PFSK-1 (cell line): ENCODE measurements at regions not wholly inside any gene's neighbourhood (a gene's known extent, or its start where the extent isn't known, plus 50 kb on each side); places are given as distances from the start of the nearest gene placed in this dataset.

Experiments used
- FOXP2 ChIP-seq: optimal IDR thresholded peaks from 2 replicates; pipeline ENCODE3; 2011; ENCODE audit warnings: borderline replicate concordance, control low read depth, inconsistent platforms; ENCODE audit not compliant: insufficient read depth; ENCODE audit errors: extremely low read length, extremely low read depth
- POLR2AphosphoS5 ChIP-seq: IDR thresholded peaks from 2 replicates; pipeline ENCODE4 v1.6.1; 2012; ENCODE audit warnings: low read depth, mild to moderate bottlenecking, control low read depth, low read length, moderate library complexity
- SIN3A ChIP-seq: IDR thresholded peaks from 2 replicates; pipeline ENCODE4 v1.6.1; 2012; ENCODE audit warnings: mild to moderate bottlenecking, low read length, moderate library complexity, borderline replicate concordance; ENCODE audit not compliant: insufficient read depth
- TAF1 ChIP-seq: IDR thresholded peaks from 2 replicates; pipeline ENCODE4 v1.6.1; 2012; ENCODE audit warnings: low read length, control low read depth, borderline replicate concordance; ENCODE audit not compliant: insufficient read depth
- TF ChIP-seq, protein P1 (sequence below), 2 experiments: IDR thresholded peaks; 2 replicates each; pipeline versions ENCODE4 v1.6.1 to v1.8.0; 2011 to 2012; ENCODE audit warnings: low read depth in 2 of 2, low read length in 2 of 2, control low read depth in 1 of 2, inconsistent platforms in 1 of 2, mild to moderate bottlenecking in 1 of 2, moderate library complexity in 1 of 2; ENCODE audit not compliant: insufficient read depth in 1 of 2

DNA sequence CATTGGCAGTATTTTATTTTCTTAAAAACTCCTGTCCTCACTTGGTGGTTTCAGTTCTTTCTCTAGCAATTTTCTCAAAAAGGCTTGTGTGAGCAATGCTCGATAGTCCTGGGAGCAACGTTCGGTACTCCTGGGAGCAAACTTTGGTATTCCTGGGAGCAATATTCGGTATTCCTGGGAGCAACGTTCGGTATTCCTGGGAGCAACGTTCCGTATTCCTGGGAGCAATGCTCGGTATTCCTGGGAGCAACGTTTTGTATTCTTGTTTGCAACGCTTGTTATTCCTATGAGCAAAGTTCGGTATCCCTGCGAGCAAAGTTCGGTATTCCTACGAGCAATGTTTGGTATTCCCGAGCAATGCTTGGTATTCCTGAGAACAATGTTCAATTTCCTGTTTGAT is 362.0 kb upstream of the ADARB2 start:
- TF ChIP-seq SIN3A (no peak), FOXP2 (no peak), TAF1 (no peak), POLR2AphosphoS5 (no peak)

DNA sequence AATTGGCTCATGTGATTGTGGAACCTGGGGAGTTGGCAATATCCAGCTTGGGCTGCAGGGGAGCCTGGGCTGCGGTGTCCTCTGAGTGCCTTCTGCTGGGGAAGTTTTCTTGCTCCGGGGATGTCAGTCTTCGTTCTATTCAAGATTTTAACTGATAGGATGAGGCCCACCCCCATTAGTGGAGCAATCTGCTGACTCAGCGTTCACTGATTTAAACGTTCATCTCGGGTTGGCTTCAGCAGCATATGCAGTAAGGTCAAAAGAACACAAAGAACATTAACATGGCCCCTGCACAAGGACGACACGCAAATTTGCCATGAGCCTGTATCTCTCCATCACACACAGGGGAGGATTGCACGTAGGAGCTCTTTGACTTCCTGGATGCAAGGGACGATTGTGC is 360.6 kb upstream of the ADARB2 start:
- TF ChIP-seq FOXP2 (no peak), TAF1 (no peak), SIN3A (no peak), POLR2AphosphoS5 (no peak)
- TF ChIP-seq, protein P1, sequence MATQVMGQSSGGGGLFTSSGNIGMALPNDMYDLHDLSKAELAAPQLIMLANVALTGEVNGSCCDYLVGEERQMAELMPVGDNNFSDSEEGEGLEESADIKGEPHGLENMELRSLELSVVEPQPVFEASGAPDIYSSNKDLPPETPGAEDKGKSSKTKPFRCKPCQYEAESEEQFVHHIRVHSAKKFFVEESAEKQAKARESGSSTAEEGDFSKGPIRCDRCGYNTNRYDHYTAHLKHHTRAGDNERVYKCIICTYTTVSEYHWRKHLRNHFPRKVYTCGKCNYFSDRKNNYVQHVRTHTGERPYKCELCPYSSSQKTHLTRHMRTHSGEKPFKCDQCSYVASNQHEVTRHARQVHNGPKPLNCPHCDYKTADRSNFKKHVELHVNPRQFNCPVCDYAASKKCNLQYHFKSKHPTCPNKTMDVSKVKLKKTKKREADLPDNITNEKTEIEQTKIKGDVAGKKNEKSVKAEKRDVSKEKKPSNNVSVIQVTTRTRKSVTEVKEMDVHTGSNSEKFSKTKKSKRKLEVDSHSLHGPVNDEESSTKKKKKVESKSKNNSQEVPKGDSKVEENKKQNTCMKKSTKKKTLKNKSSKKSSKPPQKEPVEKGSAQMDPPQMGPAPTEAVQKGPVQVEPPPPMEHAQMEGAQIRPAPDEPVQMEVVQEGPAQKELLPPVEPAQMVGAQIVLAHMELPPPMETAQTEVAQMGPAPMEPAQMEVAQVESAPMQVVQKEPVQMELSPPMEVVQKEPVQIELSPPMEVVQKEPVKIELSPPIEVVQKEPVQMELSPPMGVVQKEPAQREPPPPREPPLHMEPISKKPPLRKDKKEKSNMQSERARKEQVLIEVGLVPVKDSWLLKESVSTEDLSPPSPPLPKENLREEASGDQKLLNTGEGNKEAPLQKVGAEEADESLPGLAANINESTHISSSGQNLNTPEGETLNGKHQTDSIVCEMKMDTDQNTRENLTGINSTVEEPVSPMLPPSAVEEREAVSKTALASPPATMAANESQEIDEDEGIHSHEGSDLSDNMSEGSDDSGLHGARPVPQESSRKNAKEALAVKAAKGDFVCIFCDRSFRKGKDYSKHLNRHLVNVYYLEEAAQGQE (IDR thresholded peaks at IDR 0.05; ENCODE audit: insufficient read depth in 1 of 2, low read depth in 2 of 2, low read length in 2 of 2): no peak

DNA sequence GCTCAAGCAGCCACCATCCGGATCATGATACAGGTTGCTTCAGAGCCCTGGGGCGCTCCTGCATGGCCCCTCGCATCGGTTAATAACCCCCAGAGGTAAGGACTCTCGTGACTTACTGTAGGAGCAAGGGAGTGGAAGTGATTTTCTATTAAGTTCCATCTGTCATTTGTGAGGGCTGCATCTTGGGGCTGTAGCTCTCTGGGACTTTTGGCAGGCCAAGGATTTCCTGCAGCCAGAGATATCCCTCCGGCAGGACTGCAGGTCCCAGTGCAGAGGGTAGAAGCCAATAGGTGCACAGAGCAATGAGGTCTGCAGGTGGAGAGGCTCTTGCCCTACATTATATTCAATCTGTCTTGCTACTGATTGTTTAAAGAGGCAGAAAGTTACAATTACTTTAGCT is 356.8 kb upstream of the ADARB2 start:
- TF ChIP-seq POLR2AphosphoS5 (no peak), SIN3A (no peak), FOXP2 (no peak)
- TF ChIP-seq, protein P1 (IDR thresholded peaks at IDR 0.05; ENCODE audit: insufficient read depth in 1 of 2, low read depth in 2 of 2, low read length in 2 of 2): no peak

DNA sequence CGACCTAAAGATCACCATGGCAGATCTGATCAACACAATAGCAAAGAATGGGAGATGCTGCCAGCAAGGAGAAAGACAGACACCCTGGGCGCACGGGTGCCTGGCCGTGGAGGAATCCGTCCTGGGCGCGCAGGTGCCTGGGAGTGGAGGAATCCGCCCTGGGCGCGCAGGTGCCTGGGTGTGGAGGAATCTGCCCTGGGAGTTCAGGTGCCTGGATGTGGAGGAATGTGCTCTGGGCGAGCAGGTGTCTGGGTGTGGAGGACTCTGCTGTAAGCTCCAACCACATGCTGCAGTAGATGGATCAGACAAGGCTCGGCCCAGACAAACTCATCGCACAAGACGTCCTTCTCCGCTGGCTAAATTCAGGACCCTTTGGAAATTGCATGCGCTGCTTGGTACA is 346.3 kb upstream of the ADARB2 start:
- TF ChIP-seq FOXP2 (no peak), SIN3A (no peak), POLR2AphosphoS5 (no peak), TAF1 (no peak)
- TF ChIP-seq, protein P1 (IDR thresholded peaks at IDR 0.05; ENCODE audit: insufficient read depth in 1 of 2, low read depth in 2 of 2, low read length in 2 of 2): no peak

DNA sequence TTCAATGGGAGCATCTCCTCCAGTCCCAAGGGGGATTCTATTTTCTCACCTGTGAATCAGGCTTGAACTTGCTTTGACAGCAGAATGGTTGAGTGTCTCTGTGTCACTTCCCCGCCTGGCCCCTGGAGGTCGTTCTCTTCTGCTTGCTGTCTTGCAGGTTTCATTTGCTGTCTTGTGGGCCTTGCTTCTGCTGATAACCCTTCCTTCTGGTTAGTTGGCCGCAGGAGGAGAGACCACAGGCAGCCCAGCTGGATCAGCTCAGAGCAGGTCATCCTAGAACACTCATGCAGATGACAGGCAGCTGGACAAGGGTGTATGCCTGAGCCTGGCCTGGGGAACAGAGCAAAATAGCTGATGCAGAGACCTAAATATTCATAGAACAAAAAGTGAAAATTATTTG is 344.2 kb upstream of the ADARB2 start:
- no peak for TF ChIP-seq TAF1
- no peak for TF ChIP-seq POLR2AphosphoS5
- TF ChIP-seq FOXP2: no peak
- TF ChIP-seq SIN3A: no peak
- TF ChIP-seq, protein P1 (IDR thresholded peaks at IDR 0.05; ENCODE audit: insufficient read depth in 1 of 2, low read depth in 2 of 2, low read length in 2 of 2): no peak
